A673 (cell line): ENCODE measurements at regions not wholly inside any gene's neighbourhood (a gene's known extent, or its start where the extent isn't known, plus 50 kb on each side); places are given as distances from the start of the nearest gene placed in this dataset.

Experiments
- EZH2 ChIP-seq: fragments of 200-600 bp; sonication (generic); IDR thresholded peaks from 2 replicates; pipeline ENCODE4 v1.6.1; 2017; ENCODE audit warnings: borderline replicate concordance, low read depth, mild to moderate bottlenecking, mixed read lengths, antibody characterized with exemption, low read length; ENCODE audit not compliant: poor library complexity, severe bottlenecking
- TF ChIP-seq, protein P1 (sequence below): fragments of 300-800, 200-600 bp; sonication (generic); conservative IDR thresholded peaks from 2 replicates; pipeline ENCODE4 v1.5.1; 2017; ENCODE audit warnings: low read depth, mild to moderate bottlenecking, antibody characterized with exemption, low read length, moderate library complexity, mixed read lengths

GRCh38 chr6:121759370-121759769 is 323.9 kb downstream of the GJA1 start:
- TF ChIP-seq, protein P1, sequence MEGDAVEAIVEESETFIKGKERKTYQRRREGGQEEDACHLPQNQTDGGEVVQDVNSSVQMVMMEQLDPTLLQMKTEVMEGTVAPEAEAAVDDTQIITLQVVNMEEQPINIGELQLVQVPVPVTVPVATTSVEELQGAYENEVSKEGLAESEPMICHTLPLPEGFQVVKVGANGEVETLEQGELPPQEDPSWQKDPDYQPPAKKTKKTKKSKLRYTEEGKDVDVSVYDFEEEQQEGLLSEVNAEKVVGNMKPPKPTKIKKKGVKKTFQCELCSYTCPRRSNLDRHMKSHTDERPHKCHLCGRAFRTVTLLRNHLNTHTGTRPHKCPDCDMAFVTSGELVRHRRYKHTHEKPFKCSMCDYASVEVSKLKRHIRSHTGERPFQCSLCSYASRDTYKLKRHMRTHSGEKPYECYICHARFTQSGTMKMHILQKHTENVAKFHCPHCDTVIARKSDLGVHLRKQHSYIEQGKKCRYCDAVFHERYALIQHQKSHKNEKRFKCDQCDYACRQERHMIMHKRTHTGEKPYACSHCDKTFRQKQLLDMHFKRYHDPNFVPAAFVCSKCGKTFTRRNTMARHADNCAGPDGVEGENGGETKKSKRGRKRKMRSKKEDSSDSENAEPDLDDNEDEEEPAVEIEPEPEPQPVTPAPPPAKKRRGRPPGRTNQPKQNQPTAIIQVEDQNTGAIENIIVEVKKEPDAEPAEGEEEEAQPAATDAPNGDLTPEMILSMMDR = no peak
- no peak for TF ChIP-seq EZH2
